Transverse colon (tissue), 4 donors: ENCODE measurements at regions not wholly inside any gene's neighbourhood (a gene's known extent, or its start where the extent isn't known, plus 50 kb on each side); places are given as distances from the start of the nearest gene placed in this dataset.

Experiments used
- DNase-seq: peaks from one replicate; pipeline ENCODE4 v3.0.0-alpha.2; 2019
- H3K27ac ChIP-seq, 4 donors: fragments of 200-600 bp; sonication (generic); 2 replicates each; pipeline ENCODE4 v1.5.1; 2016 to 2018; ENCODE audit warnings: inconsistent platforms in 4 of 4
- H3K27me3 ChIP-seq: fragments of 200-600 bp; sonication (generic); 2 replicates; pipeline ENCODE4 v1.5.1; 2017; ENCODE audit warnings: inconsistent platforms
- H3K36me3 ChIP-seq, 4 donors: fragments of 200-600 bp; sonication (generic); 2 replicates each; pipeline ENCODE4 v1.5.1; 2017 to 2019; ENCODE audit warnings: inconsistent platforms in 4 of 4
- H3K4me1 ChIP-seq, 4 donors: fragments of 200-600 bp; sonication (generic); 2 replicates each; pipeline ENCODE4 v1.5.1; 2017 to 2020; ENCODE audit warnings: inconsistent platforms in 4 of 4
- H3K4me3 ChIP-seq, 4 donors: fragments of 200-600 bp; sonication (generic); 1 replicate in 1 of 4; 2 replicates in 3 of 4; pipeline versions ENCODE4 v1.5.1 to v1.6.1; 2017 to 2019; ENCODE audit warnings: inconsistent platforms in 4 of 4
- H3K9me3 ChIP-seq, 2 donors: fragments of 200-600 bp; sonication (generic); 2 replicates each; pipeline ENCODE4 v1.5.1; 2017 to 2019; ENCODE audit warnings: inconsistent platforms in 2 of 2
- CTCF ChIP-seq, 5 experiments: fragments of 200-600 bp in 3 of 5; fragments of 450-650 bp in 2 of 5; sonication (generic) in 3 of 5; IDR thresholded peaks; 1 replicate in 2 of 5; 2 replicates in 3 of 5; pipeline ENCODE4 v1.5.1; 2016 to 2017; ENCODE audit warnings: antibody characterized with exemption in 5 of 5, inconsistent platforms in 3 of 5, mild to moderate bottlenecking in 2 of 5, moderate library complexity in 1 of 5
- EP300 ChIP-seq: sonication (generic); formaldehyde crosslinking; IDR thresholded peaks from one replicate; pipeline ENCODE4 v1.6.1; 2017; ENCODE audit warnings: antibody characterized with exemption, low read depth
- POLR2A ChIP-seq: fragments of 450-650 bp; IDR thresholded peaks from one replicate; pipeline ENCODE4 v1.6.1; 2016; ENCODE audit warnings: antibody characterized with exemption, mild to moderate bottlenecking, moderate library complexity
- POLR2AphosphoS5 ChIP-seq, 3 donors: sonication (generic); formaldehyde crosslinking; IDR thresholded peaks; one replicate each; pipeline ENCODE4 v1.6.1; 2016; ENCODE audit warnings: antibody characterized with exemption in 3 of 3
- WGBS, 2 donors: methylation state at CpG; one replicate each; pipeline ENCODE4 v1.1.5; 2018; ENCODE audit warnings: low coverage in 1 of 2; 5-methylcytosine and 5-hydroxymethylcytosine counted together
- in situ Hi-C, 4 donors: fragments of 200-750 bp; cut with MboI; loops; one replicate each; pipeline versions ENCODE4 v1.15.0 to v1.15.1; 2017; ENCODE audit warnings: low sequenced_read_pairs in 3 of 4, low pct_ligation_motif_present in 1 of 4, low pct_unique_long_range_greater_than_20kb in 1 of 4
- intact Hi-C: fragments of 100-400 bp; cut with DNase I; formaldehyde crosslinking; loops from one replicate; pipeline ENCODE4 v1.15.1; 2023; ENCODE audit warnings: low total_unique reads

GRCh38 chr5:74272831-74273451 lies 367.6 kb downstream of the ENC1 start:
- intact Hi-C loops (no loop called here), in situ Hi-C loops (no loop called here)
- H3K9me3 ChIP-seq: no peaks in the 10 kb centered on the region
- H3K27me3 ChIP-seq: no peaks in the 10 kb centered on the region
- WGBS, 2 donors: 60 to 80% methylated on average over 6 to 8 of the region's 8 CpGs
- H3K36me3 ChIP-seq: no peaks in the 10 kb centered on the region
- TF ChIP-seq POLR2AphosphoS5 (IDR thresholded peaks at IDR 0.05): no peak
- H3K4me3 ChIP-seq: no peak overlapping the region
- H3K4me1 ChIP-seq: no peaks in the 10 kb centered on the region
- H3K27ac ChIP-seq: no peak overlapping the region
- no peak for DNase-seq

- Histone ChIP-seq H3K27me3 (no peaks in the 10 kb centered on the region), H3K4me3 (no peak overlapping the region), H3K36me3 (no peaks in the 10 kb centered on the region), H3K9me3 (no peaks in the 10 kb centered on the region), H3K4me1 (no peaks in the 10 kb centered on the region), H3K27ac (no peak overlapping the region)
- in situ Hi-C loops (no loop called here), intact Hi-C loops (no loop called here)
- no peak for DNase-seq
- WGBS, 2 donors: 81 to 86% methylated on average over 2 of the region's 2 CpGs
- no peak for TF ChIP-seq CTCF (IDR thresholded peaks at IDR 0.05)
- TF ChIP-seq POLR2AphosphoS5 (IDR thresholded peaks at IDR 0.05): no peak
- no peak for TF ChIP-seq EP300
- no peak for TF ChIP-seq POLR2A
Observed at GRCh38 chr5:74272024-74272775, 368.3 kb downstream of the ENC1 start.

GRCh38 chr5:74268297-74268696 lies 372.2 kb downstream of the ENC1 start:
- Histone ChIP-seq H3K27me3 (no peaks in the 10 kb centered on the region), H3K9me3 (no peaks in the 10 kb centered on the region), H3K27ac (no peak overlapping the region), H3K4me1 (no peaks in the 10 kb centered on the region), H3K4me3 (no peak overlapping the region), H3K36me3 (no peaks in the 10 kb centered on the region)
- TF ChIP-seq POLR2AphosphoS5 (IDR thresholded peaks at IDR 0.05) (no peak), POLR2A (no peak), CTCF (IDR thresholded peaks at IDR 0.05) (no peak), EP300 (no peak)
- no peak for DNase-seq
- intact Hi-C loops: no loop called here
- in situ Hi-C loops: no loop called here
- 86% methylated on average over 5 of the region's 5 CpGs; no CpG with 5 or more reads in 1 of the 2 donors for whole genome bisulfite sequencing, 2 donors

GRCh38 chr5:74266836-74267235 lies 373.7 kb downstream of the ENC1 start:
- intact Hi-C loops (no loop called here), in situ Hi-C loops (no loop called here)
- 88 to 93% methylated on average over 4 to 5 of the region's 5 CpGs for WGBS, 2 donors
- Histone ChIP-seq H3K27me3 (no peaks in the 10 kb centered on the region), H3K36me3 (no peaks in the 10 kb centered on the region), H3K27ac (no peak overlapping the region), H3K9me3 (no peaks in the 10 kb centered on the region), H3K4me1 (no peaks in the 10 kb centered on the region), H3K4me3 (no peak overlapping the region)
- DNase-seq: no peak
- TF ChIP-seq POLR2A (no peak), POLR2AphosphoS5 (IDR thresholded peaks at IDR 0.05) (no peak), CTCF (IDR thresholded peaks at IDR 0.05) (no peak), EP300 (no peak)
